Stomach (tissue), 8 donors: ENCODE measurements at regions not wholly inside any gene's neighbourhood (a gene's known extent, or its start where the extent isn't known, plus 50 kb on each side); places are given as distances from the start of the nearest gene placed in this dataset.

ENCODE experiments used
- DNase-seq, 2 donors: peaks; one replicate each; pipeline versions ENCODE4 v3.0.0 to v3.0.0-alpha.2; 2013 to 2019
- H3K27ac ChIP-seq, 5 donors: fragments of 200-600 bp in 4 of 5; sonication (generic) in 4 of 5; one replicate each; pipeline ENCODE4 v1.5.1; 2013 to 2019; ENCODE audit warnings: mild to moderate bottlenecking in 1 of 5, moderate library complexity in 1 of 5
- H3K27me3 ChIP-seq, 3 donors: fragments of 200-600 bp; sonication (generic); one replicate each; pipeline ENCODE4 v1.5.1; 2017 to 2019; ENCODE audit warnings: mixed run types in 1 of 3
- H3K36me3 ChIP-seq, 4 donors: fragments of 200-600 bp; sonication (generic); 1 replicate in 3 of 4; 2 replicates in 1 of 4; pipeline ENCODE4 v1.5.1; 2016 to 2019
- H3K4me1 ChIP-seq, 4 donors: fragments of 200-600 bp; sonication (generic); one replicate each; pipeline ENCODE4 v1.5.1; 2016 to 2019
- H3K4me3 ChIP-seq, 4 donors: fragments of 200-600 bp; sonication (generic) in 3 of 4; one replicate each; pipeline ENCODE4 v1.5.1; 2016 to 2019; ENCODE audit warnings: mild to moderate bottlenecking in 1 of 4
- H3K9me3 ChIP-seq, 4 donors: fragments of 200-600 bp; sonication (generic); one replicate each; pipeline ENCODE4 v1.5.1; 2016 to 2019
- EP300 ChIP-seq: sonication (generic); formaldehyde crosslinking; IDR thresholded peaks from one replicate; pipeline ENCODE4 v1.6.1; 2017; ENCODE audit warnings: antibody characterized with exemption
- POLR2A ChIP-seq, 4 donors: fragments of 450-650 bp; IDR thresholded peaks; one replicate each; pipeline ENCODE4 v1.6.1; 2016; ENCODE audit warnings: antibody characterized with exemption in 4 of 4, control low read depth in 2 of 4, mild to moderate bottlenecking in 1 of 4, moderate library complexity in 1 of 4
- POLR2AphosphoS5 ChIP-seq, 3 donors: sonication (generic); formaldehyde crosslinking; IDR thresholded peaks; one replicate each; pipeline ENCODE4 v1.6.1; 2016; ENCODE audit warnings: antibody characterized with exemption in 3 of 3
- WGBS, 5 donors: extraction: QIAGEN DNeasy Blood & Tissue Kit in 3 of 5; methylation state at CpG; one replicate each; pipeline versions ENCODE4 v1.1.5 to v1.1.7; 2013 to 2018; 5-methylcytosine and 5-hydroxymethylcytosine counted together
- intact Hi-C: fragments of 100-400 bp; cut with DNase I; formaldehyde crosslinking; loops from one replicate; pipeline ENCODE4 v1.15.1; 2023; ENCODE audit warnings: low total_unique reads
- TF ChIP-seq, protein P1 (sequence below), 7 experiments: fragments of 450-650 bp in 4 of 7; fragments of 200-600 bp in 3 of 7; sonication (generic) in 3 of 7; IDR thresholded peaks; one replicate each; pipeline ENCODE4 v1.5.1; 2016 to 2019; ENCODE audit warnings: antibody characterized with exemption in 7 of 7, control low read depth in 2 of 7, mild to moderate bottlenecking in 1 of 7
- donor health status: healthy with polysubstance abuse.
- donor health status: Bipolar disorder and iron deficiency.
- donor health status: healthy.

DNA sequence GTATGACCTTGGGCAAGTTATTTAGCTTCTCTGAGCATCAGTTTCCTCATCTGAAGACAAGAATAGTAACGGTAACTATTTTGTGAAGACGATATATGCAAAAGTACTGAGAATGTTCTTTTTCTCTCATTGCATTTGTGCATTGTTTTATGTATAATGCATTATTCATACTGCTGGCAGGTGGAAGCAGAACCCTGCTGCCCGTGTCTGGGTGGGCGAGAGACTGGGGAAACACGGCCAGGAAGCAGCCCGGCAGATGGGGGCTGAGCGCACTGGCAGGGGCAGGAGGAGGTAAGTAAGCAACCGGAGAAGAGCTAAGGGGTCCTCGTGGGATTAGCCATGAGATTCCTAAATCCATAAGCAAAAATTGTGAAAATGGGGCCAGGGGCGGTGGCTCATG lies 115.8 kb upstream of the MED13L start:
- Histone ChIP-seq H3K4me3 (no peak overlapping the region), H3K9me3 (peaks cover 0 to 5% (median 3%) of the 10 kb centered on the region in 4 donors), H3K27ac (no peak overlapping the region), H3K4me1 (peaks cover 0 to 27% (median 13%) of the 10 kb centered on the region in 4 donors), H3K36me3 (no peaks in the 10 kb centered on the region), H3K27me3 (no peaks in the 10 kb centered on the region)
- intact Hi-C loops: no loop called here
- no peak for TF ChIP-seq POLR2A (IDR thresholded peaks at IDR 0.05)
- TF ChIP-seq, protein P1, sequence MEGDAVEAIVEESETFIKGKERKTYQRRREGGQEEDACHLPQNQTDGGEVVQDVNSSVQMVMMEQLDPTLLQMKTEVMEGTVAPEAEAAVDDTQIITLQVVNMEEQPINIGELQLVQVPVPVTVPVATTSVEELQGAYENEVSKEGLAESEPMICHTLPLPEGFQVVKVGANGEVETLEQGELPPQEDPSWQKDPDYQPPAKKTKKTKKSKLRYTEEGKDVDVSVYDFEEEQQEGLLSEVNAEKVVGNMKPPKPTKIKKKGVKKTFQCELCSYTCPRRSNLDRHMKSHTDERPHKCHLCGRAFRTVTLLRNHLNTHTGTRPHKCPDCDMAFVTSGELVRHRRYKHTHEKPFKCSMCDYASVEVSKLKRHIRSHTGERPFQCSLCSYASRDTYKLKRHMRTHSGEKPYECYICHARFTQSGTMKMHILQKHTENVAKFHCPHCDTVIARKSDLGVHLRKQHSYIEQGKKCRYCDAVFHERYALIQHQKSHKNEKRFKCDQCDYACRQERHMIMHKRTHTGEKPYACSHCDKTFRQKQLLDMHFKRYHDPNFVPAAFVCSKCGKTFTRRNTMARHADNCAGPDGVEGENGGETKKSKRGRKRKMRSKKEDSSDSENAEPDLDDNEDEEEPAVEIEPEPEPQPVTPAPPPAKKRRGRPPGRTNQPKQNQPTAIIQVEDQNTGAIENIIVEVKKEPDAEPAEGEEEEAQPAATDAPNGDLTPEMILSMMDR (IDR thresholded peaks at IDR 0.05): no peak
- no peak for TF ChIP-seq EP300
- no peak for TF ChIP-seq POLR2AphosphoS5 (IDR thresholded peaks at IDR 0.05)
- 61 to 86% (median 76%) methylated on average over 10 of the region's 10 CpGs for WGBS, 5 donors
- no peak for DNase-seq

DNA sequence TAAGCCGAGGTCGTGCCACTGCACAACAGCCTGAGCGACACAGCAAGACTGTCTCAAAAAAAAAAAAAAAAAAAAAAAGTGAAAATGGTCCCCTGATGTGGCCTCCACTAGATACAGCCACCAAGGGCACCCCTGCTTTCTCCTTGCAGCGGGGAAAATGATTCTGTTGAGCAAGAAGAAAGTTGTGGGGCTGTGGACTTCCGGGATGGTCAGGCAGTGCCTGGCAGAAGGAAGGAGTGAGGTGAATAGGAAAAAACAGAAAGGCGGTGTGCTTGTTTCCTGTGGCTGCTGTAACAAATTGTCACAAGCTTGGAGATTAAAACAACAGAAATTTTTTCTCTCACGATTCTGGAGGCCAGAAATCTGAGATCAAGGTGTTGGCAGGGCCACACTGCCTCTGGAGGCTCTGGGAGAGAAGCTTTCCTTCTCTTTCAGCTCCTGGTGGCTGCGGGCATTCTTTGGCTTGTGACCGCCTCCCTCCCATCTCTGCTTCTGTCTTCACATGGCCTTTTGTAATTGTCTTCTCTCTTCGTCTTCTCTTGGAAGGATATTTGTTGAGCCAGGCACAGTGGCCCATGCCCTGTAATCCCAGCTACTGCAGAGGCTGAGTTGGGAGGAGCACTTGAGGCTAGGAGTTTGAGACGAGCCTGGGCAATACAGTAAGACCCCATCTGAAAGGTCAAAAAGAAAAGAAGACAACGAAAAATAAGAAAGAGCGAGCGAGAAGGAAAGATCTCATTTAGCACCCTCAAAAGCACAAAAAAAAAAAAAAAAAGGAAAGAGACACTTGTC lies 116.6 kb upstream of the MED13L start:
- Histone ChIP-seq H3K4me1 (peaks cover 0 to 26% (median 13%) of the 10 kb centered on the region in 4 donors), H3K36me3 (no peaks in the 10 kb centered on the region), H3K27me3 (no peaks in the 10 kb centered on the region), H3K9me3 (peaks cover 0 to 5% (median 4%) of the 10 kb centered on the region in 4 donors), H3K4me3 (no peak overlapping the region), H3K27ac (no peak overlapping the region)
- DNase-seq: no peak
- 85 to 92% (median 88%) methylated on average over 14 of the region's 14 CpGs for WGBS, 5 donors
- intact Hi-C loops: no loop called here
- TF ChIP-seq POLR2A (IDR thresholded peaks at IDR 0.05) (no peak), POLR2AphosphoS5 (IDR thresholded peaks at IDR 0.05) (no peak), EP300 (no peak)
- TF ChIP-seq, protein P1 (IDR thresholded peaks at IDR 0.05): no peak

GRCh38 chr12:116395396-116395795 lies 117.9 kb upstream of the MED13L start:
- intact Hi-C loops: no loop called here
- peaks cover 0 to 13% (median 6%) of the 10 kb centered on the region in 4 donors for H3K4me1 ChIP-seq
- WGBS, 5 donors: 0 to 85% (median 2%) methylated on average over 1 of the region's 1 CpG
- H3K36me3 ChIP-seq: no peaks in the 10 kb centered on the region
- H3K9me3 ChIP-seq: peaks cover 0 to 5% (median 4%) of the 10 kb centered on the region in 4 donors
- no peaks in the 10 kb centered on the region for H3K27me3 ChIP-seq
- TF ChIP-seq POLR2AphosphoS5 (IDR thresholded peaks at IDR 0.05) (no peak), EP300 (no peak), POLR2A (IDR thresholded peaks at IDR 0.05) (no peak)
- TF ChIP-seq, protein P1 (IDR thresholded peaks at IDR 0.05): no peak
- DNase-seq: no peak
- H3K27ac ChIP-seq: no peak overlapping the region
- H3K4me3 ChIP-seq: no peak overlapping the region

DNA sequence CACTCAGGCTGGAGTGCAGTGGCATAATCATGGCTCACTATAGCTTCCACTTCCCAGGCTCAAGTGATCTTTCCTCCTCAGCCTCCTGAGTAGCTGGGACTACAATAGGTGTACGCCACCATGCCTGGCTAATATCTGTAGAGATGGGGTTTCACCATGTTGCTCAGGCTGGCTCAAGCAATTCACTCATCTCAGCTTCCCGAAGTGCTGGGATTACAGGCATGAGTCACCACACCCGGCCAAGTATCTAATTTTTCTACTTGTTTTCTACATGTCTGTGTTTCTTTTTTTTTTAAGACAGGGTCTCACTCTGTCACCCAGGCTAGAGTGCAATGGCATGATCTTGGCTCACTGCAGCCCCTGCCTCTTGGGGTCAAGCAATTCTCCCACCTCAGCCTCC lies 119.7 kb upstream of the MED13L start:
- 56 to 81% (median 71%) methylated on average over 3 of the region's 3 CpGs for WGBS, 5 donors
- TF ChIP-seq POLR2A (IDR thresholded peaks at IDR 0.05): no peak
- TF ChIP-seq, protein P1 (IDR thresholded peaks at IDR 0.05): no peak
- no peak for TF ChIP-seq POLR2AphosphoS5 (IDR thresholded peaks at IDR 0.05)
- no peak for TF ChIP-seq EP300
- Histone ChIP-seq H3K4me3 (no peak overlapping the region), H3K36me3 (no peaks in the 10 kb centered on the region), H3K4me1 (peaks cover 0 to 2% (median 0%) of the 10 kb centered on the region in 4 donors), H3K27me3 (no peaks in the 10 kb centered on the region), H3K27ac (no peak overlapping the region), H3K9me3 (peaks cover 0 to 5% (median 0%) of the 10 kb centered on the region in 4 donors)
- DNase-seq: no peak
- intact Hi-C loops: no loop called here
